ENCODE measurements at regions not wholly inside any gene's neighbourhood (a gene's known extent, or its start where the extent isn't known, plus 50 kb on each side); places are given as distances from the start of the nearest gene placed in this dataset.
"Not testable (repeated sequence)": the region's sequence is repeated elsewhere in the genome, so short reads cannot be mapped to it uniquely, and the experiment has no call there.

- 73 to 77% methylated on average over 2 of the region's 2 CpGs for WGBS, 2 donors
- not testable (repeated sequence) for H3K27me3 ChIP-seq (ENCODE audit: control insufficient read depth in 3 of 3, insufficient read depth in 3 of 3, low read length in 2 of 3); H3K27ac ChIP-seq (ENCODE audit: low read depth in 1 of 2, low read length in 1 of 2); H3K36me3 ChIP-seq (ENCODE audit: control insufficient read depth in 4 of 4, insufficient read depth in 4 of 4, low read length in 4 of 4); DNase-seq; H3K4me3 ChIP-seq; ATAC-seq (ENCODE audit: insufficient read depth, low FRiP score); H3K9ac ChIP-seq (ENCODE audit: insufficient read depth in 1 of 2, low read length in 2 of 2); H3K4me1 ChIP-seq (ENCODE audit: control insufficient read depth in 5 of 5, insufficient read depth in 5 of 5, low read length in 5 of 5); H3K9me3 ChIP-seq (ENCODE audit: control insufficient read depth in 4 of 4, insufficient read depth in 3 of 4, low read length in 3 of 4)
Measured at GRCh38 chr2:87365038-87365437, 343.4 kb upstream of the PLGLB1 start.

- H3K9me3 ChIP-seq (ENCODE audit: control insufficient read depth in 4 of 4, insufficient read depth in 3 of 4, low read length in 3 of 4); H3K9ac ChIP-seq (ENCODE audit: insufficient read depth in 1 of 2, low read length in 2 of 2); H3K4me3 ChIP-seq; H3K27me3 ChIP-seq (ENCODE audit: control insufficient read depth in 3 of 3, insufficient read depth in 3 of 3, low read length in 2 of 3); H3K36me3 ChIP-seq (ENCODE audit: control insufficient read depth in 4 of 4, insufficient read depth in 4 of 4, low read length in 4 of 4); DNase-seq; ATAC-seq (ENCODE audit: insufficient read depth, low FRiP score); H3K27ac ChIP-seq (ENCODE audit: low read depth in 1 of 2, low read length in 1 of 2); H3K4me1 ChIP-seq (ENCODE audit: control insufficient read depth in 5 of 5, insufficient read depth in 5 of 5, low read length in 5 of 5): not testable (repeated sequence)
- 80 to 86% methylated on average over 6 of the region's 7 CpGs for WGBS, 2 donors
Measured at GRCh38 chr2:87386063-87386560, 361.8 kb upstream of the PLGLB2 start.

- DNase-seq; ATAC-seq (ENCODE audit: insufficient read depth, low FRiP score); H3K9ac ChIP-seq (ENCODE audit: insufficient read depth in 1 of 2, low read length in 2 of 2); H3K27me3 ChIP-seq (ENCODE audit: control insufficient read depth in 3 of 3, insufficient read depth in 3 of 3, low read length in 2 of 3); H3K4me3 ChIP-seq; H3K4me1 ChIP-seq (ENCODE audit: control insufficient read depth in 5 of 5, insufficient read depth in 5 of 5, low read length in 5 of 5); H3K36me3 ChIP-seq (ENCODE audit: control insufficient read depth in 4 of 4, insufficient read depth in 4 of 4, low read length in 4 of 4); H3K27ac ChIP-seq (ENCODE audit: low read depth in 1 of 2, low read length in 1 of 2); H3K9me3 ChIP-seq (ENCODE audit: control insufficient read depth in 4 of 4, insufficient read depth in 3 of 4, low read length in 3 of 4): not testable (repeated sequence)
- WGBS, 2 donors: 76 to 86% methylated on average over 1 of the region's 1 CpG
Measured at GRCh38 chr2:87395784-87396183, 352.1 kb upstream of the PLGLB2 start.

- H3K27me3 ChIP-seq (ENCODE audit: control insufficient read depth in 3 of 3, insufficient read depth in 3 of 3, low read length in 2 of 3); DNase-seq; ATAC-seq (ENCODE audit: insufficient read depth, low FRiP score); H3K9me3 ChIP-seq (ENCODE audit: control insufficient read depth in 4 of 4, insufficient read depth in 3 of 4, low read length in 3 of 4); H3K36me3 ChIP-seq (ENCODE audit: control insufficient read depth in 4 of 4, insufficient read depth in 4 of 4, low read length in 4 of 4); H3K4me1 ChIP-seq (ENCODE audit: control insufficient read depth in 5 of 5, insufficient read depth in 5 of 5, low read length in 5 of 5); H3K4me3 ChIP-seq; H3K27ac ChIP-seq (ENCODE audit: low read depth in 1 of 2, low read length in 1 of 2); H3K9ac ChIP-seq (ENCODE audit: insufficient read depth in 1 of 2, low read length in 2 of 2): not testable (repeated sequence)
- WGBS, 2 donors: 81 to 87% methylated on average over 9 of the region's 9 CpGs
Measured at GRCh38 chr2:87396551-87397265, 351.2 kb upstream of the PLGLB2 start.

- WGBS, 2 donors: 87 to 92% methylated on average over 6 to 9 of the region's 9 CpGs
- not testable (repeated sequence) for ATAC-seq (ENCODE audit: insufficient read depth, low FRiP score); H3K9me3 ChIP-seq (ENCODE audit: control insufficient read depth in 4 of 4, insufficient read depth in 3 of 4, low read length in 3 of 4); H3K27me3 ChIP-seq (ENCODE audit: control insufficient read depth in 3 of 3, insufficient read depth in 3 of 3, low read length in 2 of 3); H3K4me1 ChIP-seq (ENCODE audit: control insufficient read depth in 5 of 5, insufficient read depth in 5 of 5, low read length in 5 of 5); H3K27ac ChIP-seq (ENCODE audit: low read depth in 1 of 2, low read length in 1 of 2); H3K9ac ChIP-seq (ENCODE audit: insufficient read depth in 1 of 2, low read length in 2 of 2); H3K36me3 ChIP-seq (ENCODE audit: control insufficient read depth in 4 of 4, insufficient read depth in 4 of 4, low read length in 4 of 4); DNase-seq; H3K4me3 ChIP-seq
Measured at GRCh38 chr2:87397276-87398065, 350.4 kb upstream of the PLGLB2 start.

- not testable (repeated sequence) for H3K4me1 ChIP-seq (ENCODE audit: control insufficient read depth in 5 of 5, insufficient read depth in 5 of 5, low read length in 5 of 5); H3K9me3 ChIP-seq (ENCODE audit: control insufficient read depth in 4 of 4, insufficient read depth in 3 of 4, low read length in 3 of 4); H3K4me3 ChIP-seq; H3K27me3 ChIP-seq (ENCODE audit: control insufficient read depth in 3 of 3, insufficient read depth in 3 of 3, low read length in 2 of 3); H3K27ac ChIP-seq (ENCODE audit: low read depth in 1 of 2, low read length in 1 of 2); H3K36me3 ChIP-seq (ENCODE audit: control insufficient read depth in 4 of 4, insufficient read depth in 4 of 4, low read length in 4 of 4); H3K9ac ChIP-seq (ENCODE audit: insufficient read depth in 1 of 2, low read length in 2 of 2); DNase-seq; ATAC-seq (ENCODE audit: insufficient read depth, low FRiP score)
- WGBS, 2 donors: 90 to 91% methylated on average over 6 to 7 of the region's 8 CpGs
Measured at GRCh38 chr2:87398567-87399305, 349.2 kb upstream of the PLGLB2 start.

Data from lung (tissue), 9 donors.